Brain microvascular endothelial cell (primary cell): ENCODE measurements at regions not wholly inside any gene's neighbourhood (a gene's known extent, or its start where the extent isn't known, plus 50 kb on each side); places are given as distances from the start of the nearest gene placed in this dataset.
"Not testable (repeated sequence)": the region's sequence is repeated elsewhere in the genome, so short reads cannot be mapped to it uniquely, and the experiment has no call there.

Experiments used
- DNase-seq: peaks from one replicate; pipeline ENCODE4 v3.0.0-alpha.2; 2020
- H3K27ac ChIP-seq: fragments of 250-450 bp; sonication (Bioruptor Pico); 2 replicates; pipeline ENCODE4 v1.5.1; 2020; ENCODE audit warnings: mild to moderate bottlenecking, moderate library complexity
- H3K27me3 ChIP-seq: fragments of 250-450 bp; sonication (Bioruptor Pico); replicated peaks from 2 replicates; pipeline ENCODE4 v1.5.1; 2020; ENCODE audit warnings: mild to moderate bottlenecking
- H3K36me3 ChIP-seq: fragments of 250-450 bp; sonication (Bioruptor Pico); replicated peaks from 2 replicates; pipeline ENCODE4 v1.5.1; 2020; ENCODE audit warnings: mild to moderate bottlenecking
- H3K4me3 ChIP-seq: 2 replicates; pipeline ENCODE4 v1.5.1; 2011; ENCODE audit warnings: low read depth, mild to moderate bottlenecking, control low read depth, low read length, moderate library complexity
- CTCF ChIP-seq: IDR thresholded peaks from 2 replicates; pipeline ENCODE4 v1.5.1; 2011; ENCODE audit warnings: low read depth, mild to moderate bottlenecking, moderate library complexity, low read length, control low read depth, inconsistent platforms; ENCODE audit errors: missing control alignments
- in situ Hi-C: cut with HindIII; loops from 2 replicates; pipeline ENCODE4 v1.10.0; 2017; ENCODE audit warnings: low sequenced_read_pairs, low pct_ligation_motif_present

- DNase-seq, result no peak
- Histone ChIP-seq H3K27ac (no peak overlapping the region), H3K36me3 (no peaks in the 10 kb centered on the region), H3K27me3 (no peaks in the 10 kb centered on the region), H3K4me3 (no peak overlapping the region)
- TF ChIP-seq CTCF, result no peak
- in situ Hi-C loops, result no loop called here
Observed at GRCh38 chr14:38618514-38618913, 362.6 kb upstream of the CLEC14A start.

- Histone ChIP-seq H3K36me3 (no peaks in the 10 kb centered on the region), H3K27ac (no peak overlapping the region), H3K27me3 (no peaks in the 10 kb centered on the region), H3K4me3 (no peak overlapping the region)
- TF ChIP-seq CTCF, result no peak
- in situ Hi-C loops, result no loop called here
- no peak for DNase-seq
Observed at GRCh38 chr14:38616959-38617358, 361.1 kb upstream of the CLEC14A start.

GRCh38 chr14:38611928-38612327 lies 356.0 kb upstream of the CLEC14A start:
- no peak for DNase-seq
- Histone ChIP-seq H3K27ac (no peak overlapping the region), H3K4me3 (no peak overlapping the region), H3K27me3 (no peaks in the 10 kb centered on the region), H3K36me3 (no peaks in the 10 kb centered on the region)
- in situ Hi-C loops, result no loop called here
- no peak for TF ChIP-seq CTCF

- in situ Hi-C loops, result no loop called here
- H3K27ac ChIP-seq, result no peak overlapping the region
- no peaks in the 10 kb centered on the region for H3K36me3 ChIP-seq
- no peak for TF ChIP-seq CTCF
- H3K4me3 ChIP-seq, result no peak overlapping the region
- H3K27me3 ChIP-seq, result no peaks in the 10 kb centered on the region
- DNase-seq, result no peak
Observed at GRCh38 chr14:38608244-38608643, 352.4 kb upstream of the CLEC14A start.

GRCh38 chr14:38605193-38606114 lies 349.6 kb upstream of the CLEC14A start:
- Histone ChIP-seq H3K27me3 (no peaks in the 10 kb centered on the region), H3K36me3 (no peaks in the 10 kb centered on the region), H3K27ac (no peak overlapping the region), H3K4me3 (no peak overlapping the region)
- in situ Hi-C loops, result no loop called here
- TF ChIP-seq CTCF, result no peak
- no peak for DNase-seq

GRCh38 chr14:38600572-38600971 lies 344.7 kb upstream of the CLEC14A start:
- H3K27ac ChIP-seq, DNase-seq, in situ Hi-C loops, H3K27me3 ChIP-seq, H3K4me3 ChIP-seq, H3K36me3 ChIP-seq: not testable (repeated sequence)
